ENCODE measurements at regions not wholly inside any gene's neighbourhood (a gene's known extent, or its start where the extent isn't known, plus 50 kb on each side); places are given as distances from the start of the nearest gene placed in this dataset.

GRCh38 chr7:40979296-40979695, 723.6 kb downstream of the INHBA start:
- TF ChIP-seq CTCF (IDR thresholded peaks at IDR 0.05) (no peak), EP300 (IDR thresholded peaks at IDR 0.05) (no peak)

All from stomach (tissue), 4 donors.